ENCODE measurements at regions not wholly inside any gene's neighbourhood (a gene's known extent, or its start where the extent isn't known, plus 50 kb on each side); places are given as distances from the start of the nearest gene placed in this dataset.

- DNase-seq (ENCODE audit: low spot score): no peak
- H3K27ac Mint-ChIP-seq (ENCODE audit: unreplicated experiment): no peak overlapping the region
- no peak overlapping the region for H3K4me3 Mint-ChIP-seq (ENCODE audit: unreplicated experiment)
- H3K36me3 Mint-ChIP-seq (ENCODE audit: low read depth): no peaks in the 10 kb centered on the region
- H3K27me3 Mint-ChIP-seq (ENCODE audit: low read depth): peaks cover 2% of the 10 kb centered on the region
- TF ChIP-seq CTCF (IDR thresholded peaks at IDR 0.05): no peak
- H3K4me1 Mint-ChIP-seq (ENCODE audit: low read depth): no peaks in the 10 kb centered on the region
- no peaks in the 10 kb centered on the region for H3K9me3 Mint-ChIP-seq (ENCODE audit: low read depth)
Observed at GRCh38 chr13:97648881-97649224, 214.9 kb downstream of the RAP2A start.

- no peak for TF ChIP-seq CTCF (IDR thresholded peaks at IDR 0.05)
- H3K4me1 Mint-ChIP-seq (ENCODE audit: low read depth): no peaks in the 10 kb centered on the region
- H3K4me3 Mint-ChIP-seq (ENCODE audit: unreplicated experiment): no peak overlapping the region
- H3K36me3 Mint-ChIP-seq (ENCODE audit: low read depth): no peaks in the 10 kb centered on the region
- H3K27ac Mint-ChIP-seq (ENCODE audit: unreplicated experiment): no peak overlapping the region
- H3K27me3 Mint-ChIP-seq (ENCODE audit: low read depth): peaks cover 2% of the 10 kb centered on the region
- no peaks in the 10 kb centered on the region for H3K9me3 Mint-ChIP-seq (ENCODE audit: low read depth)
- no peak for DNase-seq (ENCODE audit: low spot score)
Observed at GRCh38 chr13:97653443-97654140, 219.6 kb downstream of the RAP2A start.

GRCh38 chr13:97654236-97654635 is 220.3 kb downstream of the RAP2A start:
- Mint-ChIP-seq H3K36me3 (ENCODE audit: low read depth) (no peaks in the 10 kb centered on the region), H3K4me3 (ENCODE audit: unreplicated experiment) (no peak overlapping the region), H3K27ac (ENCODE audit: unreplicated experiment) (no peak overlapping the region), H3K27me3 (ENCODE audit: low read depth) (peaks cover 2% of the 10 kb centered on the region), H3K9me3 (ENCODE audit: low read depth) (no peaks in the 10 kb centered on the region), H3K4me1 (ENCODE audit: low read depth) (no peaks in the 10 kb centered on the region)
- TF ChIP-seq CTCF (IDR thresholded peaks at IDR 0.05): no peak
- no peak for DNase-seq (ENCODE audit: low spot score)

GRCh38 chr13:97658556-97658955 is 224.6 kb downstream of the RAP2A start:
- H3K9me3 Mint-ChIP-seq (ENCODE audit: low read depth): no peaks in the 10 kb centered on the region

GRCh38 chr13:97659602-97660001 is 225.6 kb downstream of the RAP2A start:
- TF ChIP-seq CTCF (IDR thresholded peaks at IDR 0.05): peak; percentile 73
- Mint-ChIP-seq H3K27me3 (ENCODE audit: low read depth) (no peaks in the 10 kb centered on the region), H3K4me3 (ENCODE audit: unreplicated experiment) (no peak overlapping the region), H3K9me3 (ENCODE audit: low read depth) (no peaks in the 10 kb centered on the region), H3K36me3 (ENCODE audit: low read depth) (no peaks in the 10 kb centered on the region), H3K4me1 (ENCODE audit: low read depth) (no peaks in the 10 kb centered on the region), H3K27ac (ENCODE audit: unreplicated experiment) (no peak overlapping the region)
- no peak for DNase-seq (ENCODE audit: low spot score)

More at GRCh38 chr13:97658556-97658955, 224.6 kb downstream of the RAP2A start:
- TF ChIP-seq CTCF (IDR thresholded peaks at IDR 0.05): no peak
- no peaks in the 10 kb centered on the region for H3K36me3 Mint-ChIP-seq (ENCODE audit: low read depth)
- no peak for DNase-seq (ENCODE audit: low spot score)
- no peak overlapping the region for H3K4me3 Mint-ChIP-seq (ENCODE audit: unreplicated experiment)
- H3K27ac Mint-ChIP-seq (ENCODE audit: unreplicated experiment): no peak overlapping the region
- H3K4me1 Mint-ChIP-seq (ENCODE audit: low read depth): no peaks in the 10 kb centered on the region
- no peaks in the 10 kb centered on the region for H3K27me3 Mint-ChIP-seq (ENCODE audit: low read depth)

All from chondrocyte (in vitro differentiated cells).